GM21825 (cell line): ENCODE measurements at regions not wholly inside any gene's neighbourhood (a gene's known extent, or its start where the extent isn't known, plus 50 kb on each side); places are given as distances from the start of the nearest gene placed in this dataset.
"Not testable (repeated sequence)": the region's sequence is repeated elsewhere in the genome, so short reads cannot be mapped to it uniquely, and the experiment has no call there.

Experiments
- ATAC-seq: cut with Tn5 transposase; IDR thresholded peaks from one replicate; pipeline ENCODE4 v1.9.1; 2021; ENCODE audit warnings: mild to moderate bottlenecking, moderate library complexity; ENCODE audit not compliant: unreplicated experiment

DNA sequence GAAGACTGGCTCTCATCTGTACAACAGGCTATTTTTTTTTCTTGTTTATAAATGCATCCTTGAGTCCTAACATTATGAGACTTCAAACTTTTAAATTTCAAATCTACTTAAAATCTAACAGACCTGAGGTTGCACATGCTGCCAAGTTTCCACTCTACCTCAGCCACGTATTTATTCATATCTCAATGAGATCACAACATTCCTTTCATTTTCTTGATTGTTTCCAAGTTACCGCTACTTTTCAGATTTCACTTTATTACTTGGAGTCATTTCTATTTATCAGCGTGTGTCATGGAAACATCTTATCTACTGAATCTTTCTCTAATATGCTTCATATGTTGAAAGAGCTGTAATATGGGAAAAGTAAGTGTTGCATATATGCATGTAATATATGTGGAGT lies 1257.5 kb upstream of the ATXN8OS start:
- ATAC-seq: no peak

DNA sequence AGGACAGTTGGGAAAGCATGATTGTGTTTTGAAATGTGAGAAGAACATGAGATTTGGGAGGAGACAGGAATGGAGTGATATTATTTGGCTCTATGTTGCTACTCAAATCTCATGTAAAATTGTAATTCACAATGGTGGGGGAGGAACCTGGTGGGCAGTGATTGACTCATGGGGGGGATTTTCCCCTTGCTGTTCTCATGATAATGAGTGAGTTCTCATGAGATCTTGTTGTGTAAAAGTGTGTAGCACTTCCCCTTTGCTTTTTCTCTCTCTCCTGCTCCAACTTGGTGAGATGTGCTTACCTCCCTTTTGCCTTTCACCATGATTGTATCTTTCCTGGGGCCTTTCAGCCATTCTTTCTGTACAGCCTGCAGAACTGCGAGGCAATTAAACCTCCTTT lies 1261.0 kb upstream of the ATXN8OS start:
- no peak for ATAC-seq

DNA sequence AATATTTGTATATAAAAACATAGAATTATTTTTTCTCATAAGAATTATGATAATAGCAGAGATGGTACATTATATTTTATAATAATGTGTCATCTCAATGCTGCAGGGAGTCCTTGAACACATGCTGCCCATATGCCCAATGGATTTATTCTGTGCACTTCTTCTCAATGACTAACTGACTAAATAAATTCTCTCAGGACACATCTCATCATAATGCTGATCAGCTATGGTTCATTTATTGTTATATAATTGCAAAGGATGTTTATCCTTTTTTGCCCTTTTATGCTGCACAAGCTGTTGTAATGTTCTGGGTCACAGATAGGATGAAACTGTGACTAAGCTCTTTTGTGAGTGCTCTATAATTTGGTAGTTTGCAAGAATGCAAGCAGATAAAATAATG lies 1273.3 kb upstream of the ATXN8OS start:
- ATAC-seq: no peak

DNA sequence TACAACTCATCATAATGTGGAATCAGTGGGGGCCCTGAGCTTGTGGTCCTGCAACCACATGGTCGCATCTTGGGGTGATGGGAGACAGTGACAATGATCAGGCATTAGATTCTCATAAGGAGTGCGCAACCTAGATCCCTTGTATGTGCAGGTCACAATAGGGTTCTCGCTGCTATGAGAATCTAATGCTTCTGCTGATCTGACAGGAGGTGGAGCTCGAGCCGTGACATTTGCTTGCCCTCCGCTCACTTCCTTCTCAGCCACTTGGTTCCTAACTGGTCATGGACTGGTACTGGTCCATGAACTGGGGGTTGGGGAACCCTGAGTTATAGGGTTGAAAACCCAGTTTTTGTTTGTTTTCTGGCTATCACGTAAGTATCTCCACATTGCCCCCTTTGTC lies 1290.9 kb upstream of the ATXN8OS start:
- ATAC-seq: no peak

DNA sequence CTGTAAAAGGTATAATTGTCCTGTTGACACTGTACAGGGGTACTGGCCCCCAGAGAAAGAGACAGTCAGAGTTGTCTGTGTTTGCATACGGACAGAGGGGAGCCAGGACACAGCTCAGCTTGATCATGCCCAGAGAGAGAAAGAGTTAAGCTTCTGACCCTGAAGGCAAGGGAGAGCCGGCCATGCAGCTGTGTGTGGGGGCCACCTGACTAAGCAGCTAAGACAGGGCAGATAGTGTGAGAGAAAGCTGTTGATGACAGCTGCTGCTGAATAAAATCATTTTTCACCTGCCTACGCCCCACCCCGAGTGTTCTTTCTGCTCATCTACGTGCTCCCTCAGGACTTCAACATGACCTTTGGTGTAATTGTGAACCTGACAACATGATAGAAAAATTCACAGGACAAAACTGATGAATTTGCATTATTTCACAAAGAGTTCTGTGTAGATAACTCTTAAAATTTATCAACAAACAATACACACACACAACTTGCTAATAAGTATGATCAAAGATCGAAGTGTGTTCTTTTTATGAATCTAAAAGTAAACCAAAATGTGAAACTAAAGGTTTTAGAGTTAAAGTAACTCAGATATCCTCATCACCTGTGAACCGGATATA lies 1294.3 kb upstream of the ATXN8OS start:
- no peak for ATAC-seq

DNA sequence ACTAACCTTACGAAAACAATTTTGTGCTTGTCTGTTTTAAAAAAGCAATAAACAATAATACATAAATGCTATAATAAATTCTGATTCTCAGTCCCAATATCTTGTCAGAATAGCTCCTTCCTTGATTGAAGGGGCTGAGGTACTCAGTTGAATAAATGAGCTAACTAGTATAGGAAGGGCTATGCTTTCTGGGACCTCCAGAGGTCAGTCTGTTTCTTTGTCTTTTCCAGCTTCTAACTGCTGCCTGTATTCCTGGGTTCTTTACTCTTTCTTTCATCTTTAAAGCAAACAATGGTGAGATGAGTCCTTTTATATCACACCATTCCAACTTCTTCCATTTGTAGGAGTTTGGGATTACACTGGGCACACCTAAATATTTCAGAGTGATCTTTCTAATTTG lies 1297.0 kb upstream of the ATXN8OS start:
- no peak for ATAC-seq

DNA sequence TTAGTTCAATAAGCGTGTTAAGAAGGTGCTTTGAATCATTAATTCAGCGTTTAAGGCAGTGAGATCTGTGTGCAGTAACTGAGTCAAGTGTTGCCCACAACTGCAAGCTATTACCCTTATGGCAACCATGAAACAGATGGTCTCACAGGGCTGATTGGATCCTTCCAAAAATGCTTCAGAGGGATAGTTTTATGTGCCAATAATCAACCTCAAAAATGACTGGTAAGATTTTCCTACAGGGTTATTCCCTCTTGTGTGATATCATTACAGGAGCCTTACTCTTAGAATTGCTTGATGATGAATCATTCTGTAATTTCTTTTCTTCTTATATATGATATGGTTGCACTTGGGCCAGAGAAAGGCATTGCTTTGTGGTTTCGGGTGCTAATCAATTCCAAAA lies 1299.2 kb upstream of the ATXN8OS start:
- no peak for ATAC-seq

DNA sequence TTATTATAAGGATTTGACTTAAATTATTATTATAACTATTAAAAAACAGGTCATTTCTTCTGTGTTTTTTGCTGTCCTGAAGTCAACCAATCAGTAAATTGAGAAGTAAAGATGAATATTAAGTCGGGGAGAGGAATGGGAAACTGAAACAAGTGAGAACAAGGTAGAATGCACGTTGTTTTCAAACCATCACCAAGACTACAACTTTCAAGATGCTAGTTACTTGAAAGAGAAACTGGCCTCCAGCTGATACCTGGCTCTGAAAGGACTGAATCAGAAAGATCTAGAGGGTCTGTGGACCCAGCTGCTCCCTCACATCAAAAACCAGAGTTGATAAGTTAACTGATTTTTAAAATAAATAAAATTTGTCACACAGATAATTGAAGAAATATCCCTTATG lies 1301.5 kb upstream of the ATXN8OS start:
- no peak for ATAC-seq

DNA sequence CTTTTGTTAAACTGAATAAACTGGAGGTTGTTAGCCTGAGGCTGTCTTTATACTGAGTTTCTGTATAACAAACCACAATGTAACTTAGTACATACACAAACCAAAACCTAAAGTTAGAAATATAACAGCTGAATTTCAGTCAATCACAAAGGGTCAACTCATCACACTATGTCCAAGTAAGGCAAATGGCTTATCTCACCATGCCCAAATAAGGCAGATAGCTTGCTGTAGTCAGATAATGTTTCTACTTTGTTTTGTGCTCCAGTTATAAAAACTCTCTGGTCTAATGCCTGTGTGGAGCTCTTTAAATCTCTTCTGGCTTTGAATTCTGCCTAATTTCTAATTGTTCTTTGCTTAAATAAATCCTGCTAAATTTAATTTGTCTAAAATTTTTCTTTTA lies 1323.4 kb upstream of the ATXN8OS start:
- ATAC-seq: no peak

DNA sequence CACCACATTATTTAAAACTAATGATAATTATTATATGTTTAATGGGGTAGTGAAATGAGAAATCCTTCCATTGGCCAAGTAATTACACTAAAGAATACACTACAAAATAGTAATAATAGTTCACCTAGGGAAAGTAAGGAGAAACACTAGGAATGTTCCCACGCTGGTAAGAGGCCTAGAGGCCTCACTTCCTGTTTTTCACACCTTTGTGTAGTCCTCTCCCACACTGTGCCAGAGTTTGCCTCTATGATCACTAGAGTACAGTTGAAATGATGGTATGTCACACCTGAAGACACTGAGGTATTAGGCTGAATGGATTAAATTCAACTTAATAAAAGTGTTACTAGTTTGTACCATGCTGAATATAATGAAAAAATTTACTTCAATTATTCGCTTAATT lies 1348.0 kb upstream of the ATXN8OS start:
- ATAC-seq: no peak

DNA sequence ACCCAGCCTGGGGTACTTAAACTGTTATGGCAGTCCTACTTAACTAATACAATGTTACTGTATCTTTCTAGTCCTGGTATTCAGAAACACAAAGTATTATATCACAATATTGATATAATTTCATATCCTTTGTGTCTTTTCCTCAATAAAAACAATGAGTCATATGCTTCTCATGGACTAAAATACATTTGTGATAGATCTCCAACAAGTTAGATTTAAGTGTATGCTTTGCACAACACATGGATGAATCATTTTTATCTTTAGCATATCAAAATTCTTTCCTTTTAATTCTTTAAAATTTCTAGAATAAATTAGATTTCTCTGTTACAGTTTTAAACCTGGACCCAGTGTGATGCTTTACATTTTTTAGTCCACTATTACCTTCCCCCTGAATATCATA lies 1357.8 kb upstream of the ATXN8OS start:
- no peak for ATAC-seq

DNA sequence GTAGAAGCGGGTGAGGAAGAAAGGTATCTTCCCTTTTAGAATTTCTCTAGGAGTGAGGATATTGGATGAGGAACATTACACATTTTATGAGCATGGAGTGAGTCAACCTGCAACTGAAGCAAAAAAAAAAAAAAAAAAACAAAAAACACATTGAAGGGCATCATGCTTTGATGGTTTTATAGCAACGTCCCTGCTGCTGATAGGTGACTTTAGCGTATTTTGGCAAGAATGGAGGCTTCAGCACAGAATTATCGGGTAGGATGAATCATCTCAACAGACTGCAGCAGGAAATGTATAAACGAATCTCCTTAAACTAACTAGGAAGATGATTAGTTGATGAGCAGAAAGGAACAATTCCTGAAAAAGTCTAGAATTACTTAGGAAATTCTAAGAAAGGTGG lies 1359.6 kb upstream of the ATXN8OS start:
- no peak for ATAC-seq

DNA sequence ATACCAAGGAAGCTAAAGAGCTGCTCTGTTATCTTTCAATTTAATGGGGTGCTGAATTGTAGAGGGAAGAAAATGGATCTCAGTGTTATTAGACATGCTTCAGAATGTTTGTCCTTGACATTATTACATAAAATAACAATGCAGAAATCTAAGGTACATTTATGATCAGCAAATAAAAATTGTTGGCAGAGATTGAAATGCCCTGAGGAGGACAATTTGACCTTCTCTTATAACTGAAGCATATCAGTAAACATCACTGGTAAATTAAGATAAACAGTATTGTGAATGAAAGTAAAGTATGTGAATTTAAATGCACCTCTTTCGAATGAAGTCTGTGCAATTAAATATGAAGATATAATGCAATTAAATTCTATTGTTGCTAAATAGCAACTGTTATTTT lies 1362.1 kb upstream of the ATXN8OS start:
- no peak for ATAC-seq

DNA sequence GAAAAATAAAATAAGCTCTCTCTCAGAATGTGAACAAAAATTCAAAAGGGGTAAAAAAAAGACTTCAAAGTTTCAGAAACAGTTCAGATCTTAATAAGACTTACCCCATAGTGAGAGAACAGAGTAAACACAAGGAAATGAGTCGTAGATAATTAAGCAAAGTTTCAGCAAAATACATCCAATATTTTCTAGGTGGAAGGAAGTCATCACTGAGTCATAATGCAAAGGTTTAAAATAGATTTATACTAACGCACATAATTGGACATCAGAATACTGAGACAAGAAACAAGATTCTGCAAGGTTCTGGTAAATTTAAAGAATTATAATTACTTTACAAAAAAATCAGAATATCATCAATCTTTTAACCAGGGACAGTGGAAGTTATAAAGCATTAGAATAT lies 1370.7 kb upstream of the ATXN8OS start:
- no peak for ATAC-seq

DNA sequence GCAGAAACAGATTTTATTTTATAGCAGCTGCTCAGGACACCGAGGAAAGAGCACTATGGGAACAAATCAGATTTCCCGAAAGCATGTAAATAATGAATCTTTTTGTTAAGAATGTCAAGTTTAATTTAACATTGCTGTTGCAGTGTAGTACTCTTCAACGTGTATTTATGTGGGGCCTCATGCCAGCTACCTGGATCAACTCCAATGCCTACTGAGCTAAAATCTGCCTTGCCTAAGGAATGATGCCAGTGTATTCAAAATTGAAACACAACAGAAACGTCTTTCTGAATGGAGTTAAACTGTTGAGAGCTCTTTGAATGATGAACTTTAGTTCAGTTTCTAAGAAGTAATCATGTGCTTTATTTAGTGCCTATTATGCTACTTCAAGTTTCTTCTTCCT lies 1379.8 kb upstream of the ATXN8OS start:
- ATAC-seq: no peak

DNA sequence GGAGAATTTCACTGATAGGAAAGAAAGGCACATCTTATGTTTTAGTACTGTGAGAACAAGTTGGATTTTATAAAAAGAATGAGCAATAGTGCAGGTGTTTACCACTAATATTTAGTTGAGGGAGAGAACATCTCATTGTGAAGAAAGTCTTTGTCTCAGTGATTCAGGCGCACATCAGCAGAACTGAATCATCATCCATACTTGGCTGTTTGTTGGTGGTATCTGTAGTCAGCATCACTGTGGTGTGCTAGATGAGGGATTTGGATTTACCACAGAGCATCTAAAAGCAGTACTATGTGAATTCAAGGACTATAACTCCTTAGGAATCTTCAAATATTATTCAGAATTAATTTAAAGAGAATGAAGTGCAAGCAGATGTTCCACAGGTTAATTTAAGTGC lies 1380.5 kb upstream of the ATXN8OS start:
- no peak for ATAC-seq

DNA sequence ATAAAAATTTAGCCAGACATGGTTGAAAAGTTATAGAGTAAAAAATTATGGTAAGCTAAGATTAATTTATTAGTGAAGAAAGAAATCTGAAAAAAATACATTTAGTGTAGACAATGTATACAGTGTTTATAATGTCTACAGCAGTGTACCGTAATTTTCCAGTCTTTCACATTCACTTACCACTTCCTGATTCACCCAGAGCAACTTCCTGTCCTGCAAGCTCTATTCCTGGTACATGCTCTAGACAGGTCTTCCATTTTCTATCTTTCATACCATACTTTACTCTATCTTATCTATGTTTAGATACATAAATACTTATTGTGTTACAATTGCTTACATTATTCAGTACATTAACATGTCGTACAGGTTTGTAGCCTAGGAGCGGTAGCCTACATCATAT lies 1387.8 kb upstream of the ATXN8OS start:
- ATAC-seq: no peak

DNA sequence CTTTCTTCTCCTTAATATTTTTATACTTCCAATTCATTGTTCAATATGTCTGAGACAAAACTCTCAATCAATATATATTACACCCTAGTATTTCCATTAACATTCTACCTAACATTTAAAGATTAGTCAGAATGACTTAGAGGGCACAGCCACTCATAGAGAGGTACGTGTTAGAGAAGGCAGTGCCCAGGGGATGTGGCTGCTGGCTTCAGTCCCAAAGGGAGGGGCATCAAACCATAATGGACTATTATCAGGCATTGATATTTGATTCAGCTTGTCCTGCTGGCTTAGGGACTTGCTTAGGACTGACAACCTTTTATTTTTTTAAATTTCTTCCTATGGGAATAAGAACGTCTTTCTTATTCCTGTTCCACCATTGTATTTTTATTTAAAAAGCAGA lies 1392.0 kb upstream of the ATXN8OS start:
- no peak for ATAC-seq

DNA sequence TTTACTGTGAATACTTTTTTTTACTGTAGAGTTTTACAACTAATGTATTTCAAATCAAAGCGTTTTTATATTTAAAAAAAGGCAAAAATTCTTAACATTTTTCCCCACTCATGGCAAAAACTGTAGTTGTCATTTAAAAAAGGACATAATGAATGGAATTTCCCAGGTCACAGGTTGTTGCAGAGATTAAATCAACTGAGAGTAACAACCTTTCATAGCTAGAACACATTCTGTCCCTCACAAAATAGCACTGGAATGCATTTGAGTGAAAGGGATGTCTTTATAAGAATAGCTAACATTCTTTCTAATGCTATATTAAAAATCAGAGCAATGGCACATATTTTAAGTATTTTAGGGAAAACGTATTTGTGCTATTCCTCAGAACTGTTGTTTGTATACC lies 1393.3 kb upstream of the ATXN8OS start:
- no peak for ATAC-seq

DNA sequence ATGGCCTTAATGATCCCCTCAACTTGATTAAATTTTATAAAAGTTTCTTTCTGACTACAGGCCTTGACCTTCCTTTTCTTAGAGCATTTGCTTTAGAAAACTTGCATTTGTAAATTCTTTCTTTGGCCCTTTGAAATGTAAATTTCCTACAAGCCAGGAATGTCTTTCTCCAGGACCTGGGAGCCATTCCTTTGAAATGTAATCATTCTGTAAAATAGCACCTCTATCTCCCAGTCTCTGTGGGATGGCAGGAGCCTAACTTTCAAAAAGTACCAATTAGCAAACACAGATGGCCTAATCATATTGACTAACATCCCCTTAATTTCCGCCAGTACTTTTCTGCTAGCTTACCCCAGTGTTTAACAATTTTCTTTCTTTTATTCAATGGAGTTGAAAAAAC lies 1394.2 kb upstream of the ATXN8OS start:
- no peak for ATAC-seq

DNA sequence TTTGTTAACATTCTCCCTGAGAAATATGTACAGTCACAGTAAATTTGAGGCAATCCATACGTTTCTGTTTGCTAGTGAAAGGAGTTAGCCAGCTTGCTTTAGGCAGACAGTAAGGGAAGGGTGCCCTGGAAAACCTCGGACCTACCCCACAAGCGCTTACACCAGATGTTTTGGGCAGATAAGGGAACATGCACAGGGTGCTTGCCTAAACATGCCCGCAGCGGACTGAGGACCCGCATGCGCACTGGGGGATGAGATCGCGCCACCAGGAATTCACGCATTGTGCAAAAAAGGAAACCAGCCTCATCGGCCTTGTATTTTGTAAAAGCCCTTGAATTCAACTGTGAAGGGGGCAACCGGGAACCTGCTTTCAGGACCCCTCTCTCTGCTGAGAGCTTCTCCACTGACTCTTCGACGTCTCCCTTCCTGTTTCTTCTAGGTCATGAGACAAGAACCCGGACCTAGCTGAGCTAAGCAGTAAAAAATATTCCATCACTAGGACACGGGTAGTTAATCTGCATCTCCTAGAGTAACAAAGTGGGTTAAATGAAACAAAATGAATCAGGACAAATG lies 1399.2 kb upstream of the ATXN8OS start:
- no peak for ATAC-seq

DNA sequence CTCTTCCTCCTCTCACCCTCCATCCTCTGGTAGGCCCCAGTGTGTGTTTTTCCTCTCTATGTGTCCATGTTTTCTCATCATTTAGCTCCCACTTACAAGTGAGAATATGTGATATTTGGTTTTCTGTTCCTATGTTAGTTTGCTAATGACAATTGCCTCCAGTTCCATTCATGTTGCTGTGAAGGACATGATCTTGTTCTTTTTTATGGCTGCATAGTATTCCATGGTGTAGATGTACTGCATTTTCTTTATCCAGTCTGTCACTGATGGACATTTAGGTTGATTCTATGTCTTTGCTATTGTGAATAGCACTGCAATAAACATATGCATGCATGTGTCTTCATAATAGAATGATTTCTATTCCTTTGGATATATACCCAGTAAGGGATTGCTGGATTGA lies 1401.6 kb upstream of the ATXN8OS start:
- not testable (repeated sequence) for ATAC-seq

DNA sequence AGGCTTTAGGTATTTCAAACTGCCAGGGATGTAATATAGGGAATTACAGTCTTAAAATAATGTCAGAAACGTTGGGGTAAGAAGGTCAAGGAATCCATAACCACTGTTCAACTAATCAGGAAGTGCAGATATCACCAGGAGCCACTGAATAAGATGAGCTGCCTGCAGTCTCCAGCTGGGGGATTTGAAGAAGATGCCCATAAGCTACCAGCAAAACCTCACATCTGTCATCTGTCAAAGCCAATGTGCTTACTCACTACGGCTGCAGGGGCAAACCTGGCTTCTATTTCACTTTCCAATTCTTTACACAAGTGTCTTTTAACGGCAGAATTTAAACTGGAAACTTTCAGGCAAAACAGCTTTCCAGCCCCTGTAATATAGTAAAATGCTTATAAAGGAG lies 1410.1 kb upstream of the ATXN8OS start:
- ATAC-seq: no peak
